ENCODE measurements at regions not wholly inside any gene's neighbourhood (a gene's known extent, or its start where the extent isn't known, plus 50 kb on each side); places are given as distances from the start of the nearest gene placed in this dataset.
A peak's percentile ranks its signal among the peaks of the same experiment; 100 is the strongest.

DNA sequence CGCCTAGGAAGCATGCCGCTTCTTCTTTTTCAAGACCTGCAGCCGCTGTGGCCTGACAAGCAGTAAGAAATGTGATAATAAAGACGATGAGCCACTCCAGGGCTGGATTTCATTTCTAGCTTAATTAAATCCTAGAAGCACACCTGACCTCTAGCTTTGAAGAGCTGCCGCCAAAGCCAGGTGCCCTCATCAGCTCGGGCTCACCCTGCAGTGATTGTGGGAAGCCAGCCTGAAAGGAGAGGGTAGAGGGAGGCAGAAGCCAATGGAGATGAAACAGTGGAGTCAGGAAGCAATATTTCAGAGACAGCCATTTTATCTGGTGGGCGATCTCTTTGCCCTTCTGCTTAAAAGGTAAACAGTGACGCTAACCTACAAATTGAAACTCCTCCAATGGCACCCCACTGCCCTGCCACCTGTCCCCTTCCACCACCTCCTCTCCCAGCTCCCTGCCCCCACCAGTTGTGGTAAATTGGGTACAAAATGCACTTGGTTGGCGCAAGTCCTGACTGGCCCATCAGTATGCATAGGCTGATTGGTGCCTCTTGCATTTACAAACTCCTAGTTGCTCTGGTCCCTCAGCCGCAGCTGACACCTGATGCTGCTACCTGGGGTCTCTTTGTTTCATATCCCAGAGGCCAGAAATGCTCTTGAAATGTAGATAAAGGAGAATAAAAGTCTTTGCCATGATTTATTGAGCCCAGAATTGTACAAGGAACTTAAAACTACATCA is 385.3 kb downstream of the PDCD6IP start:
- DNase-seq (ENCODE audit: low spot score), result no peak

DNA sequence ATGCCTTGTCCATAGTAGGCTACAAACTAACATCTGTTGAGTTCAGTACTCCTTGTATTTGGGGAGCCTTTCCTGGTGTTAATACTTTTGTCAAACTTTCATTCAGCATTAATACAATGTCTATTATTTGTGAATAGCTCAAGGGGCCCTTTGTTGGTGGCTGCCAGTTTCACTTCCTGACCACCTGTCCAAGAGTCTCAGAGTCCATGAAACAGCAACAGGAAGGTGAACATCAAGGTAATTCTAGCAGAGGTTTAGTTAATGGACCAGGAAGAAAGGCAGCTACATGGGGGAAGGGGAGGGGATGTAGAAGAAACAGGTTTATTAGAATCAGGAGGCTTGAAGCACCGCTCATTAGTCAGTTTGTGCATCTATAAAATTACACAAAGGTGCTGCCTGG is 386.9 kb downstream of the PDCD6IP start:
- no peak for DNase-seq (ENCODE audit: low spot score)

DNA sequence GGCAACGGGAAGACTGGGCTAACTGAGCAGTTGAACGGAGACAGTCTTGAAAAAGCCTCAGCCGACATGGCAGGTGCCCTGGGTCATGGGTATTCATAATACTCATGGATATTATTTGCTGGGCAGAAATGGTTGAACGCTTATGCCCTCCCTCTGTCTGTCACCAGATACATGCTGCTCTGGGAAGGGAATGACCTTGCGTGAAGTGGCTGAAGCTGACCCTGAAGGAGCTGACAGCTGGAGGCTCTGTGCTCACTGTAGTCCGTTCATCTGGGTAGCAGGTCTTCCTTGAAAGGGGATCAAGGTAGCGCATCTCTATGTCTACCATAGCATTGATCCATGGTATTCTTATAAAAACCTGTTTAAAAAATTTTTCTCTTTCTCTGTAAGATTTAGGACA is 390.7 kb downstream of the PDCD6IP start:
- no peak for DNase-seq (ENCODE audit: low spot score)

DNA sequence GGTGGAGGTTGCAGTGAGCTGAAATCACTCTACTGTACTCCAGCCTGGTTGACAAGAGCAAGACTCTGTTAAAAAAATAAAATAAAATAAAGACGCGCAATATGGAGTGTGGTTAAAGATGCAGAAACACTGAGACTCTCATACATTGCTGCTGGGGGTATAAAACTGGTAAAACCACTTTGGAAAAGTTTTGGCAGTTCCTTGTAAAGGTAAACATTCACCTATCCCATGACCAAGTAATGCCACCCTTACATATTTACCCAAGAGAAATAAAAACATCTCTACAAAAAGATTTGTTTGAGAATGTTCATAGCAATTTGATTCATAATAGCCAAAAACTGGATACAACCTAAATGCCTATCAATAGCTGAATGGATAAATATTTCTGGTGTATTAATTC is 398.5 kb downstream of the PDCD6IP start:
- DNase-seq (ENCODE audit: low spot score), result no peak

DNA sequence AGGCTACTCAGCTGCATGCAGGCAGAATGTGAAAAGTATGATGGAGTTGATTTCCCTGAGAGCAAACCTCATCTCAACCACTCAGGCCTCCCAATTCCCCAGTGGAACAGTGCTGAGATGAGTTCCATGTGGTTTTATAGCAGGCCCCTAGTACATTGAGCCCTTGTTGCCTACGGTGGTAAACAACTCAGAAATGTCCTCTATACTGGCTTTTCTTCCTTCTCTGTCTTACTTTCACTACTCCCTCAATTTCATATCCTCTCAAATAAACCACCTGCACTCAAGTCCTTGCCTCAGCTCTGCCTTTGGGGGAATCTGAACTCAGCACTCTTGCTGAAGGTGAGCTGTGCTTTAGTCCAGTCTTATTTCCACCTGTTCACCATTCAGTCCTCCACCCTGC is 399.9 kb downstream of the PDCD6IP start:
- DNase-seq (ENCODE audit: low spot score), result no peak

DNA sequence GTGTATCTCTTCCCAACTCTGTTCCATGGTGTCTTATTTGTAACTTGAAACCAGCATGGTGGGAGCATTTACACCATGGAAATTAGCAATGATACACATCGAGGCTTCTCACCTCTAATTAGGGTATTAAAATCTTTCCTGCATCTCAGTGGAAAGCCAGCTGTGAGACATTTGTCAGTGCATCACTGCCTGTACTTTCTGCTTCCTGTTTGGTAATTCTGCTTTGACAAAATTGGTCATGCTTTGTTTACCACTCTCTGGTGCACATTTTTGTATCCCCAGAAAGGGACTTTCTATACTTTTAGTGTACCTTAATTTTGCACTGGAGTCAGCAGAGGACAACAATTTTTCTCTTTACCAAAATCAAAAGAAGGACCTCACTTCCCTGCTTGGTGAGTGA is 402.1 kb downstream of the PDCD6IP start:
- DNase-seq (ENCODE audit: low spot score), result no peak

DNA sequence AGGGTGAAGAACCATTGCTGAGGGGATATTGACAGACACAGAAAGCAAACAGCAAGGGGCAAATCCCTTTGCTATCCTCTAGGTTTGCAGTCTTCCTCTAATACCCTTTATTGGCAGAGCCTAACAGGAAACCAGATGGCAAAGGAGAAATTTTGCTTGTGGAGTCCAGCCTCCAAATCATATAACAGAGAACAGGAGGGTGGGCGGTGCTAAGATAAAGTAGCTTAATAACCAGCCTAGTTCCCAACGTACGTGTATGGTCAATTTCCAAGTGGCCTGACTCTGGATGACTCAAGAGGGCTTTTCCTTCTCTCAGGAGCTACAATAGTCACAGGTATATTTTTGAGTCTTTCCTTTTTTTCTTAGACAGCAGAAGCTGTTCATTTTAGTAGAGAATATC is 404.5 kb downstream of the PDCD6IP start:
- no peak for DNase-seq (ENCODE audit: low spot score)

DNA sequence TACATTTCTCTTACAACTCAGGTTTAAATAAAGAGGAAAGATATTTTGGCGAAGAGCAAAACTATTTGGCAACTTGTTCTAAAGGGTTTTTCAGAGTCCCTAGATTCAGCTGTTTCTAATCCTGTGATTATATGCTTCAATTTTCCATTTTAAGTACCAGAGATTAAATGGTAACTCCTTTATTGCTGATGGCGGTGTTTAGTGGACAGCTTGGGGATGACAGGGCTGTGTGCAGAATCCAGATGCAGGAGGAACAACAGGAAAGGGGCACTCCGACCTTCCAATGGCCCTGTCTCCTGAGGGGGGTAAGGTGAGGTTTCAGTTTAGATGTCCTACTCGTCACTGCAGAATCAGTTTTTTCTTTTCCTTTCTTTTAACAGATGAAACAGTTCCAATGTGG is 405.0 kb downstream of the PDCD6IP start:
- DNase-seq (ENCODE audit: low spot score), result no peak

DNA sequence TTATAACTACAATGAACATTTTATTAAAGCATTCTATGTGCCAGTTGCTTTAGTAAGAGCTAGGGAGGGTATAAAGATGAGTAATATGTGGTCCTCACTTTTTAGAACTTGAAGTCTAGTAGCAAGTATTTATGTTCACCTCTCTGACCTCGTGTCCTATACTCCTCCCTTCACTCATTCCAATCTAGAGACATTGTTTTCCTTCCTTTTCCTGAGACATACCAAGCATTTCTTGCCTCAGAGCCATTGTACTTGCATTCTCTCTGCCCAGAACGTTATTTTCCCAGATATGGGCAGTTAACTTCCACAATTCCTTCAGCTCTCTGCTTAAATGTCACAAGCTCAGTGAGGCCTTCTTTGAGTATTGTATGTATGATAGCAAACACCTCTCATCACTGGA is 408.6 kb downstream of the PDCD6IP start:
- peak; percentile 20 for DNase-seq (ENCODE audit: low spot score)

DNA sequence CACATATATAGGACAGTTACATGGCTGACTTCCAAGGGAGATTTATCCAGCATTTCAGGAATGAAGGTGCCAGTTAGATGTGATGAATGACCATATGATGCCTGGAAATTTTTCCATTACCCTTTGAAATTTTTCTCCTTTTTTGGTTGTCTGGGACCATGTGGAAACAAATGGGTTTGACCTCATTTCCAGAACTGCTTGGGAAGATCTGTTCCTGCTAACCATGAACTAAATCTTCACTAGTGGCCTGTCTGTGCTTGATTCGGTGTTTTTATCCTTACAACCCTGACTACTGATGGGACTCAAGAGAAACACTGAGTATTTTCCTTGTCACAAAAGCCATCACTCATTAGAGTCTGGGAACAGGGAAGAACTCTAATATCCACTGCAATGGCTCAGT is 409.4 kb downstream of the PDCD6IP start:
- DNase-seq (ENCODE audit: low spot score), result no peak

DNA sequence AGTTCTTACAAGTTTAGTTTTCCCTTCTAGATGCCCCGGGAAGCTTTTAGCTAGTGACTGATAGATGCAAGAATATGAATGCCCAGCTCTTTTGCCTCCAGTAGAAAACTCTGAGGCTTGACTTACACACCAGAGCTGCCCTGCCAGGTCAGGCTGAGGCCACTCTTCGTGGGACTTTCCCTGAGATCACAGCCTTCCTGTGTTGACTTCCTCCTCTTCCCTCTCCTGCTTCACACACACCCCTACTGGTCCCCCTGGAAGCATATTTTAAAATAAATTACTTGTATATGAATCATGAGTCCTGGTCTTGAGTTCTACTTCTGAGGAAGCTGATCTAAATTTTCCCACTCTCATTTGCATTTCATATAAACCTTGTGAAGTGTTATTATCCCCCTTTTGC is 413.7 kb downstream of the PDCD6IP start:
- DNase-seq (ENCODE audit: low spot score), result peak; percentile 17

DNA sequence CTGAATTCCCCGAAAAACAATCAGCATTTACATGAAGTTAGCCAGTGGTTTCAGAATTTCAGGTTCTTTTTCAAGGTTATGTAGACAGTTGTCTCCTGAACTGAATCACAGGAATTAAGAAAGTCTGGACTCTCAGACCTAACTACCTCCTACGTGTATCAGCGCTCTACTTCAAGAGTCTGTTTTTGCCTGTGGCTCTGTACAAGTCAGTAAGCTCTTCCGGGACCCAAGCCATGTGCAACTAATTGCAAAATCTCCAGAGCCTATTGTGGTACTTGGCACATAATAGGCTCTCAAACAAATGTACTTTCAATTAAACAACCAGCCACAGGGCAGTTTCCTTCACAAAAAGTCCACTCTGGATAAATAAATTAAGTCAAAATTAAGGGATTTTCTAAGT is 414.2 kb downstream of the PDCD6IP start:
- DNase-seq (ENCODE audit: low spot score), result no peak

DNA sequence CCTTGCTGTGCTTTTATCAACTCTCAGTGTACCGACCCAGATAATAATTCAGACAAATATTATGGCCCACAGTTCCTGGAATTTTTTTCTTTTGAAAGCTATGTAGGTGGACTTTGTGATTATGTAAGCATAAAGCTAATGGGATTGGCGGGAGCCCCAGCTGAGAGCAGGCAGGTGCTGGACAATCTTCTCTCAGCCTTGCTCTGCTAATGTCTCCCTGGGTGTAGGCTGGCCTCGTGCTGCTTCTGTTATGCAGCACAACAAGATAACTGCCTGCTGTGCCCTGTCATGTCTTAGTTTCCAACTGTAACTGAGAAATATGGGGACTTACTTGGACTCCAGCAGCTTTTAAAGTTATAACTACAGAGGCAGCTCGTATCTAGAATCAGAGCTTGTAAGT is 415.0 kb downstream of the PDCD6IP start:
- DNase-seq (ENCODE audit: low spot score), result no peak

DNA sequence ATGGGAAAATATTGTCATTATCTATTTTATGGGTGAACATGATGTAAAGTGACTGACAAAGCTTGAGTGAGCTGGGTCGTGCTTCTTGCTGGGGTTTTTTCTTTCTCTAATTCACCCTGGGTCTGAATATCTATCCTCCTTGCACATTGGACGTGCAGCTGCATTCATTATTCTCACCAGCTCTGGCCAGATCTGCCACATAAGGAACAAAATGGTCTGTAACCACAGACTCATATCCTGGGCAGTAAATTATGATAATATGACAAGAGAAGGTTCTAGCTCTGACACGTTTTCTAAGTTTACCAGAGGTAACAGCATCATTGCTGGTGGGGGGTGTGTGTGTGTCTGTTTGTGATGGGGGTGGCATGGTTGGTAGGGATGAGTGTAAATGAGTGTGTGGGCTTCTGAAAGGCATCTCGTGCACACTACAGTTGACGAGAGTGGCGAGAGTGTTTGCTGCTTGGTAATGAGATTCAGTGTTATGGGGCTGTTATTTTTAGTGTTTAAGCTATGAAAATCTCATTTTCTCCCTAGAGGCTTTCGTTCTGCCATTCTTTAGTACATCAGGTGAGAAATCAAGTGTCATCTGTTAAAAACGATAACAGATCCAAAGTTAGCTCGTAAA is 418.4 kb downstream of the PDCD6IP start:
- no peak for DNase-seq (ENCODE audit: low spot score)

DNA sequence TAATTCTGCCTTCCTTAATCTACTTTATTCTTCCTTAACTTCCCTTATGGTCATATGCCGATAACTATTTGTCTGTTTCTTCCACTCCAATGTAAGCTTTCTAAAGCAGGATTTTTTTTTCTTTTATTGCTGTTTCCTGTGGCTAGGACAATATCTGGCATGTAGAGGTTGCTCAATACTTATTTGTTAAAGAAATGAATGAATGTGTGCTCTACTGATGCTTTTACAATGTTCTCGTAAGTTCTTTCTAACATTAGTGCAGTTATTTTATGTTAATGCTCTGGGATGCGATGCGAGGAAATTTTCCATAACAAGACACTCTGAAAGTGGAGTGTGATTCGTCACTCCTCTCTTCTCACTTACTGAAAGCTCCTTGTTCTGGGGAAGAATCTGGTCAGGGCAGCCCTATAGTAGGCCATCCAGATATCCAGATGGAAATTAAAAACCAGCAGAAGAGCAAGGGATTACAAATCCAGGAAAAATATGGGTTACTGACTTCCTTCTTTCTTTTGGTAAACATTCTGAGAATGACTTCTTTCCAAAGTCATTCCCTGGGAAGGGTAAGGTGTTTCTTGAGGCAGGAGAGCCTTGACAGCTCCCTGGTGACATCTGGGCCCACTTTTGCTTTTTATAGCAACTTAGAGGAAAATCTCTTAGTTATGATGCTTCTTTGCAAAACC is 420.4 kb downstream of the PDCD6IP start:
- DNase-seq (ENCODE audit: low spot score), result no peak

DNA sequence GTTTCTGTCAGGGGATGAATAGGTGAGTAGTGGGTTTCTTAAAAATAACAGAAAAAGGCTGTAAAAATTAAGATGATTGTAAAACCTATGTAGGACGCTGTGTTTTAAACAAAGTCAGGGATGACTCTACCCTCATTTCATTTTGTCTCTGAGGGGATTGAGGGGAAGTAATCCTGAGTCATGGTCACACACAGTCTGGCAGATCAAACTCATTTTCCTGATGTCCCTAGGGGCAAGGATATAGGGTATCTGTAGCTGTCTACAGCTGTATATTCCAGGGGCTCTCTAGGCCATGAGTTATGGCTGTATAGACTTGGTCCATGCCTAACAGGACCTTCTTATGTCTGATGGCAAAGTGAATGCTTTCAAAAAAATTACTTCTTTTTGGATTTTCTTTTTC is 421.1 kb downstream of the PDCD6IP start:
- no peak for DNase-seq (ENCODE audit: low spot score)

DNA sequence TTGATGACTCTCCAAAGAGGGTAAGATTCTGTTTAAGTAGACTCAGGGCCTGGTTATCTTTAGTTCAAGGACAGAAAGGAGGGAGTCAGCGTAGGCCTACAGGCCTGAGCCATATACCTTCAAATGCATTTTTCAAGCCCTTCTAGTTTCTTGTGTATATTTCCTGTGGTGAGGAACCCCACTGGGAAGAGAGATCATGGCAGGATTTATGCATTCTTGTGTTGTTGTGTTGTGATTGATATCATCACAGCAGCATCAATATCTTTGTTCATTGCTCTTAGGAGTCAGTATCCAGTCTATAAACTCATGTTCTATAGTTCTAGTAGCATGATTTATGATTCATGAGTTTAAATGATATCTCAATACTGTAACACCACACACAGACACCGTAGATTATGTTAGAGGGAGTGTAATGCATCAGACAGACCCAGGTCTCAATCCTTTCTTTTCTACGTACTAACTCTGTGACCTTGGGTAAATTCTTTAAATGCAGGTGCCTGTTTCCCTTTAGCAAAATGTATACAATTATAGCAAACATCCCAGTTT is 427.5 kb downstream of the PDCD6IP start:
- no peak for DNase-seq (ENCODE audit: low spot score)

DNA sequence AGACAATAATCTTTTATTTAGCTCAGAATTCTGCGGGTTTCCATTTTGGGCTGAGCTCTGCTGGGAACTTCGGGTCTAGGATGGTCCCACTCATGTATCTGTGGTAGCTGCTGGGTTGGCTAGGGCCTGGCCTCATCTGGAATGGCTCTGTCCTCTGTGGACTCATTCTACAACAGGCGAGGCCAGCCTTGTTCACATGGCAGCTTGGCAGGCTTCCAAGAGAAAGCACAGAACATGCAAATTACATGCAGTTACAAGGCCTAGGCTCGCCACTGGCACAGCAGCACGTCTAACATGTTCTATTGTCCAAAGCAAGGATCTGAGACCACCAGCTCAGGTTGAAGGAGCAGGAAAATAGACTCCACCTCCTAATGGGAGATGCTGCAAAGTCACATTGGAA is 431.4 kb downstream of the PDCD6IP start:
- DNase-seq (ENCODE audit: low spot score), result no peak

DNA sequence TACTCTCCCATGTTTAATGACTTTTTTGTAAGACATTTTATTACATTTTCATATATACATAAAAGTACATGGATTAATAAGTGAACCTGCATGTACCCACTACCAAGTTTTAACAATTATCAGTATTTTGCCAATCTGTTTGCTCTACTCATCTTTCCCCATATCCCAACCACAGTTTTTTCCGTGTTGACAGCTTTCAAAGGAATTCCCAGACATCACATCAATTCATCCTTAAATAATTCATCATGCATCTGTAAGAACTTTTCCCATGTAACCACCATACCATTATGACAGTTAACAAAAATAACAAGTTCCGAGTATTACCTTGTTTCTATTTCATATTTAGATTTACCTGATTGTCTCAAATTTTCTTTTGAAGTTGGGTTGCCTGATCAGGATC is 436.7 kb downstream of the PDCD6IP start:
- DNase-seq (ENCODE audit: low spot score), result no peak

DNA sequence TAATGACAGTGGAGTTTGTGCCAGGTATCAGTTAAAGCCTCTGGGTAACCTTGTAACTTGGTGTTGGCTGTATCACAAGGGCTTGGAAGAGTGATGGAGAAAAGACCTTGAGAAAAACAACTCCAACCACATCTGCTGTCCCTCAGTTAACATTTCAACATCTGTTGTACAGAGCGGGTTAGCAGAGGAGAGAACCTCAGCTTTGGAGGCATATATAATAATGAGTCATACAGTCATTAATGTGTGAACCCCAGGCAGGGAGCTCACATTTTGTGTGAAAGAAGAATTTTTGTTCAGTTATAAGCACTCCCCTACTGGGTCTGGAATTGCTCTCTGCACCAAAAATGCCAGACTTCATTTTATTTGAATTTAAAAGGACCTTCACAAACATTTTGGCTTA is 439.5 kb downstream of the PDCD6IP start:
- DNase-seq (ENCODE audit: low spot score), result no peak

DNA sequence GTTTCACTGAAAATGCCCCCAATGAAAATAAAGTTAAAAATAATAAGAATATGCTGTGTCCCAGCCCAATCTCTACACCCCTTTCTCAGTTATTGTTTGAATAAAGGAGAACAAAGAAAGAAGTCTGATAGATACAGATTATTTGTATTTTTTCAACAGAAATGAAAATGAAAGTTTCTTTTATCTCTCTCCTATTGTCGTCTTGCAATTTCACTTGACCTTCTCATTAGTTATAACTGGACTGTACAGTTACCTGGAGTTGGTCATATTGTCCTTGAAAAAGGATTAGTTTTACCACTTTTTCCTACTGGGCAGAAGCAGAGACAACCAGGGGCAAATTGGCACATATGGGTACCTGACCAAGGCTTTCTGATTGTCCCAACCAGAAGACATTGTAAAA is 440.0 kb downstream of the PDCD6IP start:
- DNase-seq (ENCODE audit: low spot score), result no peak

DNA sequence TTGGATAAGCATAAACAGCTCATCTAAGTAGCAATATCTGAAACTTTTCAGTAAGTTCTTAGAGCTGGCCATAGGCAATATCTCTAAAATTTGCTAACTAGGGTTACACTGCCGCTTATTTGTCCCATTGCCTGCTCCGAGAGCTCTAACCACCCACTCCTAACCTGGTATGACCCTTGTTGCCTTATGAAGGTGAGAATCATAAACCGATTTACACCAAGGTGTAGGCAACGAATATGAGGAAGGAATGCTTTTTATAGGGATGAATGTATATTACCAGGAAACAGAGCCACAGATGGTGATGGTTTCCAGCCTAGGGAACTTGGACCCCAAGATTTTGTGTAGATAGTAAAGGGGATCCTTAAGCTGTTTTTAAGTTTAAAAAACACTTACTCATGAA is 440.9 kb downstream of the PDCD6IP start:
- no peak for DNase-seq (ENCODE audit: low spot score)

DNA sequence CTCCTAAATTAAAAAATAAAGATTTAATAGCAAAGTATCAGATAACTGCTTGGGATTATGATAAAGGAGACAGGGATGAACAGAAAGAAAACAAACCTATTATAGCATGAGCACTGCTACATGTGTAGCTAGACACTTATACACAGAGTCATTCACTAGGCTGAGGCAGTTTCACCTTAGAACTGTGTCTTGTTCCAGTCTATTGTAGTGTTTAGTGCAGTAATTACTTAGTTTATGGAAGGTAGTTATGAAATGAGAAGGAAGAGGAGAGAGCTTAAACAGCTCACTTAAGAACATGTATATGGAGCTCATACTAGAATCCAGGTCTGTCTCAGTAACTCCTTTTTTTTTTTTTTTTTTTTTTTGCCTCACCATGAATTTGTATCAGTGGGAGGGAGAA is 441.4 kb downstream of the PDCD6IP start:
- no peak for DNase-seq (ENCODE audit: low spot score)

Data from hepatic stellate cell (primary cell).